Heart left ventricle (tissue), 16 donors: ENCODE measurements at regions not wholly inside any gene's neighbourhood (a gene's known extent, or its start where the extent isn't known, plus 50 kb on each side); places are given as distances from the start of the nearest gene placed in this dataset.

Source experiments
- ATAC-seq, 4 donors: fragments of 200-7000 bp; cut with Tn5 transposase; one replicate each; pipeline ENCODE4 v1.9.1; 2020 to 2022; ENCODE audit warnings: moderate library complexity in 4 of 4, mild to moderate bottlenecking in 3 of 4, moderate number of reproducible peaks in 1 of 4
- DNase-seq, 5 donors: peaks; one replicate each; pipeline ENCODE4 v3.0.0-alpha.2; 2020
- H3K27ac ChIP-seq, 12 donors: fragments of 200-600 bp; sonication (generic) in 4 of 12; one replicate each; pipeline versions ENCODE4 v1.5.0 to v1.8.0; 2016 to 2022; ENCODE audit warnings: mild to moderate bottlenecking in 2 of 12
- H3K27me3 ChIP-seq, 9 donors: fragments of 200-600 bp; sonication (generic) in 2 of 9; one replicate each; pipeline versions ENCODE4 v1.5.1 to v1.8.0; 2016 to 2022; ENCODE audit warnings: mild to moderate bottlenecking in 3 of 9
- H3K36me3 ChIP-seq, 9 donors: fragments of 200-600 bp; sonication (generic) in 2 of 9; one replicate each; pipeline versions ENCODE4 v1.5.0 to v1.8.0; 2018 to 2022; ENCODE audit warnings: mild to moderate bottlenecking in 2 of 9
- H3K4me1 ChIP-seq, 12 donors: fragments of 200-600 bp; sonication (generic) in 4 of 12; one replicate each; pipeline versions ENCODE4 v1.5.0 to v1.8.0; 2016 to 2022; ENCODE audit warnings: mild to moderate bottlenecking in 3 of 12
- H3K4me3 ChIP-seq, 12 donors: fragments of 200-600 bp; sonication (generic) in 4 of 12; one replicate each; pipeline versions ENCODE4 v1.5.0 to v1.8.0; 2017 to 2022; ENCODE audit warnings: mild to moderate bottlenecking in 9 of 12, moderate library complexity in 4 of 12
- H3K9me3 ChIP-seq, 12 donors: fragments of 200-600 bp; sonication (generic) in 4 of 12; one replicate each; pipeline versions ENCODE4 v1.5.0 to v1.8.0; 2016 to 2022; ENCODE audit warnings: mild to moderate bottlenecking in 1 of 12
- POLR2A ChIP-seq, 2 donors: fragments of 450-650 bp; IDR thresholded peaks; one replicate each; pipeline ENCODE4 v1.6.1; 2017; ENCODE audit warnings: antibody characterized with exemption in 2 of 2, mild to moderate bottlenecking in 2 of 2, moderate library complexity in 2 of 2
- WGBS, 4 donors: extraction: QIAGEN DNeasy Blood & Tissue Kit in 2 of 4; methylation state at CpG; one replicate each; pipeline versions ENCODE4 v1.1.5 to v1.1.7; 2013 to 2018; 5-methylcytosine and 5-hydroxymethylcytosine counted together
- intact Hi-C, 10 donors: fragments of 100-400 bp; cut with DNase I; formaldehyde crosslinking; loops; one replicate each; pipeline versions ENCODE4 v1.11.1 to v1.14.2; 2022
- TF ChIP-seq, protein P1 (sequence below), 12 donors: fragments of 200-600 bp; sonication (generic) in 4 of 12; IDR thresholded peaks; one replicate each; pipeline versions ENCODE4 v1.5.0 to v1.8.0; 2018 to 2022; ENCODE audit warnings: antibody characterized with exemption in 12 of 12, mild to moderate bottlenecking in 5 of 12
- donor health status: ischemic (EF 13 %, LVEDD 7.1; RV severe dilation, severe dysfunction).
- donor health status: healthy with polysubstance abuse.
- donor health status: DM: no; HTN: yes; CAD: no.
- donor health status: DM: no; HTN: no; CAD: no.
- donor health status: ischemic (EF 25% LVEDD 6.9; RV normal size, moderate dysfunction).
- donor health status: ischemic (EF 25% LVEDD 5.7; RV mildly dilated, moderate dysfunction).
- donor health status: healthy.
- donor health status: DM: yes; HTN: yes; CAD: no.
- donor health status: ischemic (EF 35%, LVEDD 5.7; RV mildly dilated, moderate dysfunction).
- donor health status: nonischemic (EF 11% LVEDD 7.7; RV severe dilation, severe dysfunction).
- donor health status: DM: yes; HTN: yes; CAD: no.
- donor health status: PGD.
- donor health status: ischemic (EF 29% LVEDD 5.4; RV normal size, mild dysfunction).
- donor health status: nonischemic (EF 23%, LVEDD 6.1; RV moderate dilation, normal function).

DNA sequence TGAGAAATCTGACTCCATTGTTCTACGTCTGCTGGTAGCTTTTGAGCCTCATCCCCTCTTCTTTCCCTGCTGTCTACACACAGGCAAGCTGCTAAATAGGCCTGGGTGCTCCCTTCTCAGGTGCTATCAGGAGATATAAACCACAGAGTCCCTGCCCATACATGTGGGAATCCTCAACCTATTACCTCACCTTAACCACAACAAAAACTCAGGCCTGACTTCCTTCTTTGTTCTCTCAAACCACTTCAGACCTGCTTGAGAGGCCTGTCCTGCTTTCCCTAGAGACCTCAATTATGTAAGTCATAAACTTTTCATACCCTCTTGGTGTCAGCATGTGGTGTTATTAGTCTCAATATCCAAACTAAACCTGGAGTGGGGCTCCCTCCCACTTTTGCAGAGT lies 75.0 kb upstream of the MAGI2 start:
- 71 to 80% (median 73%) methylated on average over 1 of the region's 1 CpG for WGBS, 4 donors

DNA sequence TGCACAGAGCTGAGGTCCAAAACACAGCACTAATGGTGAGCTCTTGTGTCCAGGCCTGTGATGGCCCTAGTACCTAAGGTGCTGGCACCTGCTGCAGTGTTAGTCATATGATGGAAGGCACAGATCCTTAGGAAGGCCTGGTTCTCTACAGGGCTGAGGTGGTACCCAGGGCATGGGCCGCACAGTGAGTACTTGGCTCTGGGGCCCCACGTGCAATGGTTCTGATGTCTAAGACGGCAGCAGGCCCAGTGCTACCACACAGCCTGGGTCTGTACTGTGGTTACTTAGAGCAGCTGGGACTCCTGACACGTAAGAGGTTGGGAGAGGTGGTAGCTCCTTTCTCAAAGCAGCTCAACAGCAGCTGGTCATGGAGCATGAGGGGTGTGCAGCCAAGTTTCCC lies 70.6 kb upstream of the MAGI2 start:
- DNase-seq (no peak), ATAC-seq (no peak)
- 90 to 96% (median 94%) methylated on average over 4 of the region's 4 CpGs for WGBS, 4 donors
- Histone ChIP-seq H3K27ac (no peak overlapping the region), H3K9me3 (no peaks in the 10 kb centered on the region), H3K4me3 (no peak overlapping the region), H3K27me3 (no peaks in the 10 kb centered on the region), H3K36me3 (no peaks in the 10 kb centered on the region), H3K4me1 (no peaks in the 10 kb centered on the region)
- intact Hi-C loops: no loop called here
- no peak for TF ChIP-seq POLR2A (IDR thresholded peaks at IDR 0.05)
- TF ChIP-seq, protein P1, sequence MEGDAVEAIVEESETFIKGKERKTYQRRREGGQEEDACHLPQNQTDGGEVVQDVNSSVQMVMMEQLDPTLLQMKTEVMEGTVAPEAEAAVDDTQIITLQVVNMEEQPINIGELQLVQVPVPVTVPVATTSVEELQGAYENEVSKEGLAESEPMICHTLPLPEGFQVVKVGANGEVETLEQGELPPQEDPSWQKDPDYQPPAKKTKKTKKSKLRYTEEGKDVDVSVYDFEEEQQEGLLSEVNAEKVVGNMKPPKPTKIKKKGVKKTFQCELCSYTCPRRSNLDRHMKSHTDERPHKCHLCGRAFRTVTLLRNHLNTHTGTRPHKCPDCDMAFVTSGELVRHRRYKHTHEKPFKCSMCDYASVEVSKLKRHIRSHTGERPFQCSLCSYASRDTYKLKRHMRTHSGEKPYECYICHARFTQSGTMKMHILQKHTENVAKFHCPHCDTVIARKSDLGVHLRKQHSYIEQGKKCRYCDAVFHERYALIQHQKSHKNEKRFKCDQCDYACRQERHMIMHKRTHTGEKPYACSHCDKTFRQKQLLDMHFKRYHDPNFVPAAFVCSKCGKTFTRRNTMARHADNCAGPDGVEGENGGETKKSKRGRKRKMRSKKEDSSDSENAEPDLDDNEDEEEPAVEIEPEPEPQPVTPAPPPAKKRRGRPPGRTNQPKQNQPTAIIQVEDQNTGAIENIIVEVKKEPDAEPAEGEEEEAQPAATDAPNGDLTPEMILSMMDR (IDR thresholded peaks at IDR 0.05): no peak

More for the DNA sequence above, 75.0 kb upstream of the MAGI2 start:
- no peak overlapping the region for H3K27ac ChIP-seq
- H3K4me1 ChIP-seq: no peaks in the 10 kb centered on the region
- ATAC-seq: no peak
- no peaks in the 10 kb centered on the region for H3K27me3 ChIP-seq
- intact Hi-C loops: no loop called here
- DNase-seq: no peak
- H3K36me3 ChIP-seq: no peaks in the 10 kb centered on the region
- no peaks in the 10 kb centered on the region for H3K9me3 ChIP-seq
- no peak overlapping the region for H3K4me3 ChIP-seq
- no peak for TF ChIP-seq POLR2A (IDR thresholded peaks at IDR 0.05)
- TF ChIP-seq, protein P1 (IDR thresholded peaks at IDR 0.05): no peak

DNA sequence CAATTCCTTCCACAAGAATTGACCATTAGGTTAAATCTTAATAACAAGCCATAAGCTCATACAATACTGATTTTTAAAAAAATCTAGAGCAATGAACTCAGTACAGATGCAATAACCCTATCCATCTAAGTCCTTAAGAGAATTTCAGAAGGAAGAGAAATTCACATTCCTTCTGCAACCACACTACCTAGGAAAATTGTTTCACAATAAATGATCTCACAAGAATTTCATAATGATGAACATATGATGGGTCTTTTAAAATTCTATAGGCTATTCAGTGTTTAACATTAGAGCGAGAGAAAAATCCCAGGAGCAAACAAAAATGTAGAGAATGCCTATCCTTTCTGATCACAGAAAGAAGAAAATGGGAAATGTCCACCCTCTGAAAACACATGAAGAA lies 70.0 kb upstream of the MAGI2 start:
- no peaks in the 10 kb centered on the region for H3K36me3 ChIP-seq
- no peak for TF ChIP-seq POLR2A (IDR thresholded peaks at IDR 0.05)
- TF ChIP-seq, protein P1 (IDR thresholded peaks at IDR 0.05): no peak
- ATAC-seq (no peak), DNase-seq (no peak)
- H3K9me3 ChIP-seq: no peaks in the 10 kb centered on the region
- no peaks in the 10 kb centered on the region for H3K4me1 ChIP-seq
- H3K27ac ChIP-seq: no peak overlapping the region
- 60 to 73% (median 67%) methylated on average over 1 of the region's 1 CpG for WGBS, 4 donors
- intact Hi-C loops: no loop called here
- H3K27me3 ChIP-seq: no peaks in the 10 kb centered on the region
- H3K4me3 ChIP-seq: no peak overlapping the region

DNA sequence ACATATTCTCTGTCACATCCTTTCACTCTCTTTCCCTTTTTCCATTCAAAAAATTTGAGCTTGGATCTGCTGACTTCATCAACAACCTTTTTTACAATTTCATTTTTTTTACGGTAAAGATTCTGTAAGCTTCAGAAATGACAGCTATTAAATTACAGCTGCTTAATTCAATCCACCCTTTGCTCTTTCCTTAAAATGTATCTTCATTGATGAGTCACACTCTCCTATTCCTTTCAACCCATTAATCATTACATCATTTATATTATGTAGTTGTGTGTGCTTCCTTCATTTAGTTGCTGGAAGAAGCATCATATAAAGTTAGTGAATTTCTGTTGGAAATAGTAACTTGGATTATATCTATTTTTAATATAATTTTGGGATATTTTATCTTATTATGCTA lies 67.1 kb upstream of the MAGI2 start:
- H3K4me1 ChIP-seq: no peaks in the 10 kb centered on the region
- 80 to 94% (median 90%) methylated on average over 1 of the region's 1 CpG for WGBS, 4 donors
- intact Hi-C loops: no loop called here

More for the DNA sequence above, 67.1 kb upstream of the MAGI2 start:
- H3K27ac ChIP-seq: no peak overlapping the region
- TF ChIP-seq, protein P1 (IDR thresholded peaks at IDR 0.05): no peak
- no peak for TF ChIP-seq POLR2A (IDR thresholded peaks at IDR 0.05)
- no peaks in the 10 kb centered on the region for H3K9me3 ChIP-seq
- ATAC-seq: no peak
- no peak for DNase-seq
- H3K36me3 ChIP-seq: no peaks in the 10 kb centered on the region
- no peak overlapping the region for H3K4me3 ChIP-seq
- no peaks in the 10 kb centered on the region for H3K27me3 ChIP-seq
